ENCODE measurements at regions not wholly inside any gene's neighbourhood (a gene's known extent, or its start where the extent isn't known, plus 50 kb on each side); places are given as distances from the start of the nearest gene placed in this dataset.

DNA sequence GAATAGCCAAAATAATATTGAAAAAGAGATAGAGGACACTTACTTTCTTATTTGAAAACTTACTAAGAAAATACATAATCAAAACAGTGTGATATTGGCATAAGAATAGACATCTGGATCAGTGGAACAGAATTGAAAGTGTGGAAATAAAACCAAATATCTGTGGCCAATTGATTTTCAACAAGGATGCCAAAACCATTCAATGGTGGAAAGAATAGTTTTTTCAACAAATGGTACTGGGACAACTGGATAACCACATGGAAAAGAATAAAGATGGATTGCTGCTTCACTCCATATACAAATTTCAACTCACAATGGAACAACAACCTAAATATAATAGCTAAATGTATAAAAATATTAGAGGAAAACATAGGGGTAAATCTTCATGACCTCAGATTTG is 152.5 kb upstream of the GPR149 start:
- DNase-seq (ENCODE audit: low read depth in 2 of 2), result no peak

- no peak for DNase-seq (ENCODE audit: low read depth in 2 of 2)
Observed at GRCh38 chr3:154571553-154572226, 141.7 kb upstream of the GPR149 start.

DNA sequence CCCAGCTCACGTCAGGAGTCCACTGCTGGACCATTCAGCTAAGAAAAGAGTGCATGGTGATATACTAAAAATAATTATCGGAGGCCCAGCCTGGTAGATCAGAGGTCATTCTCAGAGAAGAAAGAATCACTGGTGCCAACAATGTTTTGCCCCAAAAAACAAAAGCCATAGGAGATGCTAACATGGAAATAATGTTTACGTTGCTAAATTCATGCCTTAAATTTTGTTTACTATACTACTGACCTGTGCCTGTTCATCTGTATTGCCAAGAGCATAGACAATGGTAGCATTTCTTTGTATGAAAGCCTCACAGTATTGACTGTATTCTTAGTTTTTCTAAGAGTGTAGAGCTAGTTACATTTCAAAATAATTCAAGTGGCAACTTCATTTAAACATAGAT is 138.1 kb upstream of the GPR149 start:
- no peak for DNase-seq (ENCODE audit: low read depth in 2 of 2)

DNA sequence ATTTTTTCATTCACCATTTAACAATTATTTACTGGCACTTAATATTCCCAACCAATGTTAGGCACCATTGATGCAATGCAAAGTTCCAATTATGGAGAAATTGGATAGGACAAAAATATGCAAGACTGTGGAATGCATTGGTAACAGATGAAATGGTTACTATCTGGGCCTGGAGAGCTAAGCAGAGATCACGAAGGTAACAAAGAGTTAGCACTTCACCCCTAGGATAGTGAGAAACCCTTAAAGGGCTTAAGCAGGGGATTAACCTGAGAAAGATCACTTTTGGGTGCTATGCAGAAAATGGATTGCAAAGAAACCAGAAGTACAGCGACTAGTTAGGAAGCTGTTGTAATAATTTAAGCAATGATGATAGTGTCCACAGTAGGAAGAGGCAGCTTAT is 129.6 kb upstream of the GPR149 start:
- DNase-seq (ENCODE audit: low read depth in 2 of 2), result no peak

DNA sequence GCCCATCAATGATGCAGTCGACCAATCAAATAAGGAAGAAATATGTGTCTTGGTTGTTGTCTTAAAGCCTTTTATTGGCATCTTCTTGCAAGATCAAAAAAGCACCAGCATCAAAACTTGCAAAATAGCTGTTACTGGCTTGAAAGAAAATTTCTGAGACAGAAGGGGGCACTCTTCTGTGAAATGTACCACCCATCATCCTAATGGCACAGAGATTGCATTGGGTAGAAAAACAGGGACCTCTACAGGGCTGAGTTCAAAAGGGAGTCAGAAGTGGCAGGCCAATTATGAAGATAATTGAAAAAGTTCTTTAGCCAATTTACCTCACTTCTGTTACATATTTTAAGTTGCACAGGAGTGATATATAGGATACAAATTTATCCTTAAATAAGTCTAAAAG is 122.3 kb upstream of the GPR149 start:
- DNase-seq (ENCODE audit: low read depth in 2 of 2), result no peak

GRCh38 chr3:154549391-154549790 is 119.4 kb upstream of the GPR149 start:
- no peak for DNase-seq (ENCODE audit: low read depth in 2 of 2)

DNA sequence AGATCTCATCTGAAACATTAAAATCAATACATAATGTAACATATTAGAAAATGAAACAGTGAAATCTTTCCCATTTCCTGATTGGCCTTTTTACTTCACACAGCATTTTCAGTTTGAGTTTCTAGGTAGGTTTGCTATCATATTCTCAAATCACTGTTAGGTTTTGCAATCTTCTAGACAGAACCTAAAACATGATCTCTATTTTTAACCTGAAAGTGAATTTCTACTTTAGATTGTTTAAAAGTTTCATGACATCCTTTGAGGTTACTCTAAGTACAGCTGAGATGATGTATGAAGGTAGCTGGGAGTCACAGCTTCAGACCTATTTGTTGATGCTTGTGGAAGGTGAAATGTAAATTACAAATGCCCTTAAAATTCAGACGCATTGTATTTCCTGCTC is 118.4 kb upstream of the GPR149 start:
- no peak for DNase-seq (ENCODE audit: low read depth in 2 of 2)

DNA sequence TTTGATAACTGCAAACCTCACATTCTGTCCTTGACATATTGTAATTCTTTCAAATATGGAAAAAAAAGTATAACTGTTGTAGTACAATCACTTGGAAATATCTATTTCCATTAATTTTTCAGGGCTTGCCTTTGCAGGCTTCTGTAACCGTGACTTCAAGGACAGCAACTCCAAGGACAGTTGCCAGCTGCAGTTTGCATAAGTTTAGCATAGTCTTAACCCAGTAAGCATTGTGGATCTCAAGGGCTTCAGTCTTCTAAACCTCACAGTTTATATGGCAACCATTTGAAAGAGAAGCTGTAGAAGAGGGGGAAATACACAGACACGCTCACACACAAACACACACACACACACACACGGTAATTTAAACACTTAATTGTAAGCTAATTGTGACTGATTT is 112.8 kb upstream of the GPR149 start:
- DNase-seq (ENCODE audit: low read depth in 2 of 2), result no peak

DNA sequence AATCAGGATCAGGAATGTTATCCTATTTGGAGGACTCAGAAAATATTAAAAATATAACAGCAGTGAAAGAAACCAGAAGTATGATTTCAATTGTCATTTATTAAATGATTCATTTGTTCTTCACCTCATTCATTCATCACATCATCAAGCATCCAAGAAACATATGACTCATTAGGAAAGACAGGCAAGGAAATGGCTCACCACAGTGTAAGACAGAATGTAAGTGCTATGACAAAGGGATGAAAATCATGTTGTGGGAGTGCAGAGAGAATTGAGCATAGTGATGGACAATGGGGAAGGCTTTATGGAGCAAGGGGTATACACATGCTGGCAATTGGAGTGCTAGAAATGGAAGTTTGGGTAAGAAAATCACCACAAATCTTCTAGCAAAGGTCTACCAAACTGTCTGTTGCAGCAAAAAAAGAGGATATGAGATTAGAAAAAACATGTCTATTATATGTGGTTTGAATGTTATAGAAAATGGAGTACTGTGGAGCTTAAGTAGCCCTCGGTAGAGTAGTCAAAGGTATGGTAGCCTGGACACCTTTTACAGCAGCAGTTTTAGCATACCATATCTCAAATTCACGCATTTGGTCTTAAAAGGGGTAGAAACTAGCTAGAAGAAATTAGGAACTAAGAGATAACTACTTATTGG is 111.1 kb upstream of the GPR149 start:
- DNase-seq (ENCODE audit: low read depth in 2 of 2), result peak in 1 of 2 experiments; percentile 1

DNA sequence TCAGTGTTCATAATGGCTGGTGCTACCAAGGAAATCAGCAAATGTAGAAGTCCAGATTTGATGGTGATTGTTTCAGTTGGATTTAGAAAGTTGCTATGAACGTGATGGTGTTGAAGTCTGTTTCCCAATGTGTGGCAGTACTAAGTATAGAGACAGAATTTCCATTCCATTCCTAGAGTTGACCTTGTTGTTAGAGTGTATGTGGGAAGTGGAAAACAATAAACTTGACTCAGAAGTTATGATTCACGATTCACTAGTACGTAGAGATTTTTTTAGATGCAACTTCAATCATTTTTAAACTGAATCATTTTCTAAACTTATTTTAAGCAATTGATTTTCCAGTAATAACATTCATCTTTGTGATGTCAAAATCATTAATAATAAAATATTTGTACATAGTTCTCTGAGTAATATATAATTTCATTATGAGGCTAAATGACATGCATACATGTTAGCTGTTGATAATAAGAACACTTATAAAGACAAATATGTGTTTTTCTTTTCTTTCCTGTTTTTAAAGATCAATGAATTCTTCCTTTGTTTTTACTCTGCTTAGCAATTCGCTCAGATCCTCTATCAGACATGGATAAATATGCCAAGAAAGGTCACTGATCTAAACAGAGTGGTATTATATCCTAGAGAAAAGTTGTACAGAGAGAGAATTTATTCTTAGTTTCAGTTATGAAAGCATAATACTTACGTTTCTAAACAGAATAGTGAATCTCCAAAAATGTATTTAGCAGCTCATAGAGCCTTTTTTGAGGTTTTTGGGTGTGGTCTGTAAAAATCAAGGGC is 108.8 kb upstream of the GPR149 start:
- DNase-seq (ENCODE audit: low read depth in 2 of 2), result no peak

DNA sequence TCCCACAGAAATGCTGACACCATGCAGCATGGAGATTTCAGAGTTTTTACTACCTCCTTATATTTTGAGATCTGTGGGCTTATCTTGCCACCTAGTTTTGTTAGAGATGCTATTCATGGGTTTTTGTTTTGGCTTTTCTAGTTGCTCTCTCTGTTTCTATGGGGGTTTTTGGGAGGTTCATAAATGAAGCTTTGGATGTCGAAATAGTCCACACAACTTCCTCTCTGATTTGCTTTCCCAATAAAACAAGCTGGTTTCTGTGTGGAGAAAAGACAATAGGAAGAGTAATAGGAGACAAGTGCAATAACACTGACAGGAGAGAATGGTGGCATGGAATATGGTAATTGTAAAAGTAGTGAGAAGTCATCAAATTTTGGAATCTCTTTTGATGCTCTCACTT is 106.8 kb upstream of the GPR149 start:
- no peak for DNase-seq (ENCODE audit: low read depth in 2 of 2)

DNA sequence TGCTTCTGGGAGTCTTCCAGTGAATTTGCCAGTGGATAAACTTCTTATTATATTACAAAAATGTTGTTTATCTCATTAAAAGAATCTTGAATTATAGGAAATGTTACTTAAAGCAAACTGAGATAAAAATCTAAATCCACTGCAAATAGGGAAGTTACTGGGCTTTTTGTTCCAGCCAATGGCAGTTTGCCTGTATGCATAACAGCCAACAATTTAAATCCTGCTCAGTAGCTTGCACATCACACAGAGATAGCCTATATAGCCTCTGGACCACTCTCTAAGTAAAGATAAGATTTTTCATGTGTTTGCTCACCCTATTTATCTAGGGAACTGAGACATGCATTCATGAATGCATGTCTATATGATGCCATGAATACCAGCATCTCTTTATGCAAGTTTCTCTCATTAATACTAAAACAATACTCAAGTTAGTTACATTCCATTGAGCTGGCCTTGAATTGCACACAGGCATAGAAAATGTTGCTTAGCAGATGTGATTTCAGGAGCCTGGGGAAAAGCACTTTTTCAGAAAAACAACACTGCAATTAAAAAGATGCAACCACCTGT is 92.1 kb upstream of the GPR149 start:
- DNase-seq (ENCODE audit: low read depth in 2 of 2), result no peak

DNA sequence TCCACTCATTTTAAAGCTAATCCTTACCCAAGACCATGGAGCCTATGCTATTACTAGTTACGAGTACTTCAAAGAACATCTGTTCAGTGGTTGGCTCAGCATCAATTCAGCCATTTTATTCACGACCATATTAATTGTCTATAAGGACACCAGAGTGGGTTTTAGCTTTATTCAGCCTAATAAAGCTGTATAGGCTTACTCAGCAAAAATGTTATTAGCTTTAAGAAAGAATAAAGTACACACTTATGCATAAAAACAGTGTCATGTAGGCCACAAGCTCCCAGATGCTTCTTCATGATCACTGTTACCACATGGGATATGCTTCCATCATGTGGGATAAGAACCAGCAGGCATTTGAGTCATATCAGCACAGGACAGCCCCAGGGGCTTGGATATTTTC is 87.4 kb upstream of the GPR149 start:
- no peak for DNase-seq (ENCODE audit: low read depth in 2 of 2)

DNA sequence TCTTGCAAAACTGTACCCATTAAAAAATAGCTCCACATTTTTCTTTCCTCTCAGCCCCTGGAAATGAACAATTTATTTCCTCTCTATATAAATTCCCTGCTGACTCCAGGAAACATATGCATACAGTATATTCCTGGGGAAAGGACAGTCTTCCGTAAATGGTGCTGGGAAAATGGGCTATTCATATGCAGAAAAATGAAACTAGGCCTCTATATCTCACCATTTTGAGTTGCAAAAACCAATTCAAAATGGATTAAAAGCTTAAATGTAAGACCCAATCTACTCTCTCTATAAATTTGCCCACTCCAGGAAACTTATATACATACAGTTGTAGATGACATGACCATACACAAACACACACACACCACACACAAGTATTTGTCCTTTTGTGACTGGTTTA is 85.9 kb upstream of the GPR149 start:
- DNase-seq (ENCODE audit: low read depth in 2 of 2), result no peak

DNA sequence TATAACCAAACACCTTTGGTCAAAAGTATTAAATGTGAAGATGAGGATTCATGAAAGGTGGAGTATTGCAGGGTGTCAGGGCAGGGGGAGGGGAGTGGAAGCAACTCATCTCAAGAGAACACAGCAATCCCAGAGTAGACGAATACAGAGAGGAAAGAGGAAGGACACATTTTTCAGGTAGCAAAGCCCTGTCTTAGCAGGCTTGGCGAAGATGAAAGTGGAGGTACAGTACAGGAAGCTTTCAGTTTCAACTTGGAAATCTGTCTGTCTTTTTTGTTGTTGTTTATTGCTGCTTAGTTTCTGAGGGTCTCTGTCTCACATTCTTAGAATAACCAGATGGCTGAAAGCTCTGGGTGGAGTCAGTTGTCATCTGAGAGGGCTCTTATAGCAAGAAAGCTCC is 80.8 kb upstream of the GPR149 start:
- no peak for DNase-seq (ENCODE audit: low read depth in 2 of 2)

DNA sequence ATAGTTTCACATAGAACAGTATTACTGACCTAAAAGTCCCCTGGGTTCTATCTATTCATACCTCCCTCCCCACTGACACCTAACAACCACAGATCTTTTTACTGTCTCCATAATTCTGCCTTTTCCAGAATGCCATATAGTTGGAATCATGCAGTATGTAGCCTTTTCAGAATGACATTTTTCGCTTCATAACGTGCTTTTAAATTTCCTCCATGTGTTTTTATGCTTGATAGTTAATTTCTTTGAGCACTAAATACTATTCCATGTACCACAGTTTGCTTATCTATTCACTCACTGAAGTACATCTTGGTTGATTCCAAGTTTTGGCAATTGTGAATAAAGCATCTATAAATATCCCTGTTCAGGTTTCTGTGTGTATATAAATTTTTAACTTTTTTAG is 77.7 kb upstream of the GPR149 start:
- no peak for DNase-seq (ENCODE audit: low read depth in 2 of 2)

DNA sequence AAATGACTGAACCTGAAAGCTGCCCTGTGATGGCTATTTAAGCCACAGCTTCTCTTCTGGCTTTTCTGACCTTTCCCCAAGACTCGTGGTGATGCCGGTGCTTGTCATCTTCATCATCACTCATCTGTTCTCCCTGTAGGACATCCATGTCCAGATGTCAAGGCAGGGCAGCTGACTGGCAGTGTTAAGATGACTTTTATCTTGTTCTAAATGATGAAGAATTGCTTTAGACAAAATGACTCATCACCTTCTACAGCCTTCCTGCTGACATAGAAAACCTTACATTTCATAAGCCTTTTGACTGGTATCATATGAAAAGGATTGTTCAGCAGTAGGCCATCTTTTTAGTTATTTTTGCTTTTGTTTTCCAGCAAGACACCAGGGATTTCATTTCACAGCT is 67.0 kb upstream of the GPR149 start:
- no peak for DNase-seq (ENCODE audit: low read depth in 2 of 2)

- DNase-seq (ENCODE audit: low read depth in 2 of 2), result no peak
Observed at GRCh38 chr3:154496540-154496939, 66.5 kb upstream of the GPR149 start.

DNA sequence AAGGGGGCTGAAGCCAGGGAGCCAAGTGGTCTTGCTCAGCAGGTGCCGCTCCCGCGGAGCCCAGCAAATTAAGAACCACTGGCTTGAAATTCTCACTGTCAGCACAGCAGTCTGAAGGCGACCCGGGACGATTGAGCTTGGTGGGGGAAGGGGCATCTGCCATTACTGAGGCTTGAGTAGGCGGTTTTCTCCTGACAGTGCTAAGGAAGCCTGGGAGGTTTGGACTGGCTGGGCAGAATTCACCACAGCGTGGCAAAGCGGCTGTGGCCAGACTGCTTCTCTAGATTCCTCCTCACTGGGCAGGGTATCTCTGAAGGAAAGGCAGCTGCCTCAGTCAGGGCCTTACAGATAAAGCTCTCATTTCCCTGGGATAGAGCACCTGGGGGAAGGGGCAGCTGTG is 57.0 kb upstream of the GPR149 start:
- no peak for DNase-seq (ENCODE audit: low read depth in 2 of 2)

DNA sequence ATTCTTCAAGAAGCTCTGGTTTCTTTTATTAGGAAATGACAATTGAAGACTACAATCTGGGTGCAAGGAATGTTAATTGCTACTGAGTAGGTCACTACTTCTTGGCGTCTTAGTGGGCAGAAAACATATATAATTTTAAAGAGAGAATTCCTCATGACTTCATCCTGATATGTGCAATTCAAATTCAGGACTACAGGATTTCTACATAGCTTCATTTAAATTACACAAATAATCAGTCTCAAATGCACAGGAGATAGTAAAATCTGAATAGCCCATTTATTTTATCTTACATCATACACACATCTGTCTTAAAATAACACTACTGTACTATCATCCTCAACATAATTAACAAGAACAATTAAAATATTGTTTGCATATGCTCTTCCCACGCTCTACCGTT is 52.5 kb upstream of the GPR149 start:
- DNase-seq (ENCODE audit: low read depth in 2 of 2), result no peak

DNA sequence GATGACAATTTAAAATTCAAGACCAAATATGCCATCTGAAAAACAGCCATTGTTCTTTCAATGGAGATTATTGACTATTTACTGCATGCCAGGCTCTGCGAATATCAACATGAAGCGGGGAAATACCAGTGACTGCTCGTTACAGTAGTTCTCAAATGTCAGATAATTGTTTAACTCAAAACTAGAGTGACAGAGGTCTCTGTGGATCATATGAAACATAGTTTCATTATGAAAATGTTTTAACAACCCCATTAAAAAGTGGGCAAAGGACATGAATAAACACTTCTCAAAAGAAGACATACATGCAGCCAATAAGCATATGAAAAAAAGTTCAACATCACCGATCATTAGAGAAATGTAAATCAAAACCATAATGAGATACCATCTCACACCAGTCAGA is 50.0 kb upstream of the GPR149 start:
- no peak for DNase-seq (ENCODE audit: low read depth in 2 of 2)

All from fibroblast of skin of left quadriceps (primary cell).